ENCODE measurements at regions not wholly inside any gene's neighbourhood (a gene's known extent, or its start where the extent isn't known, plus 50 kb on each side); places are given as distances from the start of the nearest gene placed in this dataset.

GRCh38 chr10:131811630-131812403 is 89.0 kb upstream of the PPP2R2D start:
- H3K9me3 Mint-ChIP-seq = no peaks in the 10 kb centered on the region
- peaks cover 12% of the 10 kb centered on the region for H3K4me1 Mint-ChIP-seq
- no peaks in the 10 kb centered on the region for H3K36me3 Mint-ChIP-seq (ENCODE audit: low read depth)
- H3K27me3 Mint-ChIP-seq (ENCODE audit: low read depth) = peaks cover 9% of the 10 kb centered on the region
- DNase-seq (ENCODE audit: low read depth, low spot score) = no peak
- no peak for TF ChIP-seq CTCF (conservative IDR thresholded peaks at IDR 0.05)
- no peak overlapping the region for H3K27ac Mint-ChIP-seq (ENCODE audit: unreplicated experiment)
- no peak overlapping the region for H3K4me3 Mint-ChIP-seq

DNA sequence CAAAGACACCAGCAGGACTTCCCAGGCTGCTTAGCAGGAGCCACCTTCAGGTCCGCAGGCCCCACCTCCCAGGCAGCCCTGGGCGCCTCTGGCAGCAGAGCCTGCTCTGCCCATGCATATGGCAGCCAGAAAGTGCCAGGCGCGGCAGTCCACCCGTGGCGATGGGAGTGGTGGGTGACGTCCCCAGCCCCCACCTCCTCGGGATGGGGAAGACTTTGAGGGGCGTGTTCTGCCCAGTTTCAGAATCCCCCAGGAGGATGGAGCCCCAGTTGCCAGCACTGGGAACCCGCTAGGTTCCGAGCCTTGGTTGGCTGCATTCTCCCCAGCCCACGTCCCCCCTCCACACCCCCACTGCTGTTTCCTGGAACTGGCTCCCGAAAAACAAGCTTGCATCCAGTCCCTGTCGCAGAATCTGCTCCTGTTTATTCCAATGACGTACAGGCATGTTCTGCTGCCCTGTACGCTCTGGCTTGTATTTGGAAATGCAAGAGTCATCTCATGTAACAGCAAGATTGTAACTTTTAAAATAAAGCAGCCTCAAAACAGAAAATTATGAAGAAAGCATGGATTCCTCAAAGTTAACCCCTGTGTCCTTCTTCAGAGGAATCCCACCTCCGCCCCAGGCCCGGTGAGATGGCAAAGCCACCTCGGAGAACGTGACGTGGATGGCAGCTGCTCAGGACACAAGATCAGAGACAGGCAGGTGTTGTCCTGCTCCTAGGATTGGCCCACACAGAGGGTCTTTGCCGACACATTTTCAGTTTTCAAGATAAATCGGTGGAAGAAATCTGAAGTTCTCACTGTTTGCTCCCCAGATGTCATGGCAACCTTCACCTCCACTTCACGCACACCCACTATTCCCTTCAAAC is 87.8 kb upstream of the PPP2R2D start:
- no peak overlapping the region for H3K4me3 Mint-ChIP-seq
- peaks cover 14% of the 10 kb centered on the region for H3K27me3 Mint-ChIP-seq (ENCODE audit: low read depth)
- DNase-seq (ENCODE audit: low read depth, low spot score) = no peak
- no peak for TF ChIP-seq CTCF (conservative IDR thresholded peaks at IDR 0.05)
- H3K4me1 Mint-ChIP-seq = peaks cover 12% of the 10 kb centered on the region
- no peaks in the 10 kb centered on the region for H3K9me3 Mint-ChIP-seq
- no peak overlapping the region for H3K27ac Mint-ChIP-seq (ENCODE audit: unreplicated experiment)
- no peaks in the 10 kb centered on the region for H3K36me3 Mint-ChIP-seq (ENCODE audit: low read depth)

GRCh38 chr10:131814567-131815265 is 86.1 kb upstream of the PPP2R2D start:
- Mint-ChIP-seq H3K4me3 (no peak overlapping the region), H3K9me3 (no peaks in the 10 kb centered on the region), H3K27me3 (ENCODE audit: low read depth) (peaks cover 9% of the 10 kb centered on the region), H3K27ac (ENCODE audit: unreplicated experiment) (no peak overlapping the region), H3K36me3 (ENCODE audit: low read depth) (no peaks in the 10 kb centered on the region), H3K4me1 (peaks cover 12% of the 10 kb centered on the region)
- TF ChIP-seq CTCF (conservative IDR thresholded peaks at IDR 0.05) = no peak
- peak; percentile 0 for DNase-seq (ENCODE audit: low read depth, low spot score)

GRCh38 chr10:131815266-131816156 is 85.3 kb upstream of the PPP2R2D start:
- Mint-ChIP-seq H3K36me3 (ENCODE audit: low read depth) (no peaks in the 10 kb centered on the region), H3K27ac (ENCODE audit: unreplicated experiment) (no peak overlapping the region), H3K4me1 (peaks cover 12% of the 10 kb centered on the region), H3K9me3 (no peaks in the 10 kb centered on the region), H3K4me3 (no peak overlapping the region), H3K27me3 (ENCODE audit: low read depth) (peaks cover 8% of the 10 kb centered on the region)
- no peak for TF ChIP-seq CTCF (conservative IDR thresholded peaks at IDR 0.05)
- DNase-seq (ENCODE audit: low read depth, low spot score) = peak; percentile 0

Measured in neural crest cell (in vitro differentiated cells).